Thoracic aorta (tissue), 2 donors: ENCODE measurements at regions not wholly inside any gene's neighbourhood (a gene's known extent, or its start where the extent isn't known, plus 50 kb on each side); places are given as distances from the start of the nearest gene placed in this dataset.

Source experiments
- ATAC-seq: fragments of 150-250 bp; one replicate; pipeline ENCODE4 v1.8.0; 2017; ENCODE audit warnings: low read depth; ENCODE audit not compliant: insufficient number of reproducible peaks, low FRiP score
- DNase-seq: peaks from one replicate; pipeline ENCODE4 v3.0.0-alpha.2; 2020; ENCODE audit warnings: low spot score
- H3K27ac ChIP-seq, 2 donors: fragments of 200-600 bp; sonication (generic); 1 replicate in 1 of 2; 2 replicates in 1 of 2; pipeline ENCODE4 v1.5.1; 2016; ENCODE audit warnings: mild to moderate bottlenecking in 2 of 2, moderate library complexity in 2 of 2
- H3K27me3 ChIP-seq: fragments of 200-600 bp; sonication (generic); replicated peaks from 2 replicates; pipeline ENCODE4 v1.6.0; 2016; ENCODE audit warnings: mild to moderate bottlenecking; ENCODE audit not compliant: insufficient read depth
- H3K36me3 ChIP-seq: fragments of 200-600 bp; sonication (generic); one replicate; pipeline ENCODE4 v1.5.1; 2016
- H3K4me1 ChIP-seq, 2 donors: fragments of 200-600 bp; sonication (generic); 1 replicate in 1 of 2; 2 replicates in 1 of 2; pipeline versions ENCODE4 v1.5.1 to v1.6.0; 2016; ENCODE audit warnings: low read depth in 2 of 2, mild to moderate bottlenecking in 1 of 2; ENCODE audit not compliant: control insufficient read depth in 1 of 2
- H3K4me3 ChIP-seq: fragments of 200-600 bp; sonication (generic); 2 replicates; pipeline ENCODE4 v1.5.1; 2016; ENCODE audit warnings: mild to moderate bottlenecking
- H3K9me3 ChIP-seq: fragments of 200-600 bp; sonication (generic); 2 replicates; pipeline ENCODE4 v1.5.1; 2016
- TF ChIP-seq, protein P1 (sequence below): fragments of 200-600 bp; sonication (generic); IDR thresholded peaks from one replicate; pipeline ENCODE4 v1.5.1; 2019; ENCODE audit warnings: antibody characterized with exemption

DNA sequence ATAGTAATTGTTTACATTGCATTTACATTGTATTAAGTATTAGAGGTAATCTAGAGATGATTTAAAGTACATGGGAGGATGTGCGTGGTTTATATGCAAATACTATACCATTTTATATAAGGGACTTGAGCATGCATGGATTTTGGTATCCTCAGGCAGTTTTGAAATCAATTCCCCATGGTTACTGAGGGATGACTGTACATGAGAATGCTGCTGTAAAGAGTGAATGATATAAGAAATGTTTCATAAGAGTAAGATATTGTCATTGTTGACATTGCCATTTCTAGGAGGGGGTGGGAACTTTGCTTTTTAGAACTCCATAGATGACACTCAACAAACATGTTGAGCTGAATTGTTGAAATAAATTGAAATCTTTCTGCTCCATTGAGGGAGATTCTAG lies 185.0 kb downstream of the SEMA6A start:
- Histone ChIP-seq H3K4me3 (no peak overlapping the region), H3K27ac (no peak overlapping the region), H3K27me3 (no peaks in the 10 kb centered on the region), H3K36me3 (no peaks in the 10 kb centered on the region), H3K9me3 (no peaks in the 10 kb centered on the region), H3K4me1 (no peaks in the 10 kb centered on the region)
- DNase-seq (no peak), ATAC-seq (no peak)
- TF ChIP-seq, protein P1, sequence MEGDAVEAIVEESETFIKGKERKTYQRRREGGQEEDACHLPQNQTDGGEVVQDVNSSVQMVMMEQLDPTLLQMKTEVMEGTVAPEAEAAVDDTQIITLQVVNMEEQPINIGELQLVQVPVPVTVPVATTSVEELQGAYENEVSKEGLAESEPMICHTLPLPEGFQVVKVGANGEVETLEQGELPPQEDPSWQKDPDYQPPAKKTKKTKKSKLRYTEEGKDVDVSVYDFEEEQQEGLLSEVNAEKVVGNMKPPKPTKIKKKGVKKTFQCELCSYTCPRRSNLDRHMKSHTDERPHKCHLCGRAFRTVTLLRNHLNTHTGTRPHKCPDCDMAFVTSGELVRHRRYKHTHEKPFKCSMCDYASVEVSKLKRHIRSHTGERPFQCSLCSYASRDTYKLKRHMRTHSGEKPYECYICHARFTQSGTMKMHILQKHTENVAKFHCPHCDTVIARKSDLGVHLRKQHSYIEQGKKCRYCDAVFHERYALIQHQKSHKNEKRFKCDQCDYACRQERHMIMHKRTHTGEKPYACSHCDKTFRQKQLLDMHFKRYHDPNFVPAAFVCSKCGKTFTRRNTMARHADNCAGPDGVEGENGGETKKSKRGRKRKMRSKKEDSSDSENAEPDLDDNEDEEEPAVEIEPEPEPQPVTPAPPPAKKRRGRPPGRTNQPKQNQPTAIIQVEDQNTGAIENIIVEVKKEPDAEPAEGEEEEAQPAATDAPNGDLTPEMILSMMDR, result no peak

DNA sequence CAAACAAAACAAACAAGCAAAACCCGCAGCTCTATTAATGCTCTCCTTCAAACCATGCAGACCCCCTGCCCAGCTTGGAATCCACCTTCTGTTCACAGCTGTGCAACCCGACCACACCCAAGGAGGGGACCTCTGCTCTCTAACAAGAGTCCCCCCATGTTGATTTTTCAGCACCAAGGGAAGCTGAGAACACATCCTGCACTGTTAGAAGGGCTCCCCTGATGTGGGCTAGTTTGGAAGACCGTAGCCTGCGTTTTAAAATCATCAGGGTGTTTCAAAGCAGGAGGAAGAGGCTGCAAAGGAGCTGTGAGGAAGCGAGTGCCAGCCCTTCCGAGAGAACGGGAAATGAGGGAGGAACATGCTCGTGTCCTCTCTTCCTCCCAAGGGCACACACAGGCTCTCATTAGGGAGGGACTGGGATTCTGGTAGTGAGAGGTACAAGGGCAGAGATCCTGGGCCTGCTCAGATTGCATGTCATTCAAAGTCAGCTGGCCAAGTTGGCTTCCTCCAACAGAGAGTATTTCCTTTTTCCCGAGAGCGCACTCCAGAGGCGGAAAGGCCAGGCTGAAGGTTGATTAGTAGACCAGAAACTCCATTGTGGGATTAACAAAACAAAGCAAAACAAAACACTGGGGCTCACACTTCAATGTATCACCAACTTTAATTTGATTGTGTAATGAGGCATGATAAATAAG lies 185.9 kb downstream of the SEMA6A start:
- TF ChIP-seq, protein P1, result no peak
- H3K36me3 ChIP-seq, result no peaks in the 10 kb centered on the region
- ATAC-seq (no peak), DNase-seq (no peak)
- H3K4me1 ChIP-seq, result no peaks in the 10 kb centered on the region
- no peaks in the 10 kb centered on the region for H3K27me3 ChIP-seq
- no peak overlapping the region for H3K27ac ChIP-seq
- H3K4me3 ChIP-seq, result no peak overlapping the region
- H3K9me3 ChIP-seq, result no peaks in the 10 kb centered on the region

DNA sequence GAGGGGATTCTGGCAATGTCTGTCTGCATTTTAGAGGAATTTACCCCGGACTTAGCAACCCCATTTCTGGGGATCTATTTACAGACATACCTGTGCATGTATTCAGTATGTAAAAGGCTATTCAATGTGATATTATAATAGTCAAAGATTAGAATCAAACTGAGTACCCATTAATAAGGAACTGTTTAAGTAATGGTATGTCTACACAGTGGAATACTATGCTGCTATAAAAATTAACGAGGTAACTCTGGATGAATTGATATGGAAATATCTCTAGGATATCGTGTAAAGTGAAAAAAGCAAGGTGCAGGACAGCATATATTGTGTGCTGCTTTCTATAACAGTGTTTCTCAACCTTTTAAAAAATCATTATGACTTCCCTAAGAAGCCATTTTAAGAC lies 186.9 kb downstream of the SEMA6A start:
- TF ChIP-seq, protein P1, result no peak
- Histone ChIP-seq H3K27me3 (no peaks in the 10 kb centered on the region), H3K4me3 (no peak overlapping the region), H3K9me3 (no peaks in the 10 kb centered on the region), H3K36me3 (no peaks in the 10 kb centered on the region), H3K27ac (no peak overlapping the region), H3K4me1 (peaks cover 0 to 3% of the 10 kb centered on the region in 2 donors)
- ATAC-seq (no peak), DNase-seq (no peak)

DNA sequence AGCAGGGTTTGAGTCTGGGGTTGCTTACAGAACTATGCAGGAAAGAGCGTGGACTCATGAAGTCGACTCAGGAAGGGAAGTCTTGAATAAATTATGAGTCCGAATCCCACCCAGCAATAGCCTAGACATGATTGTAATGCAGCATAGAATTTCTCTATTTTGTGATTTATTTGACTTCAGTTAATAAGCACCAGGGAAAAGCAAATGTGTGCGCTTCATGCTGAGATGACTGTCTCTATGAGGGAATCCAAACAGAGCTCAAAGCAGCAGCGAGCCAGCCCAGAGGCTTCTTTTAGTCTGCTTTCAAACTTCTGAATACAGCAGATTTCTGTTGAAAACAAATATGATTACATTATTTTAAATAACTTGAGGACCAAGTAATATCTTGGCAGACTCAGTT lies 188.0 kb downstream of the SEMA6A start:
- peaks cover 0 to 12% of the 10 kb centered on the region in 2 donors for H3K4me1 ChIP-seq
- H3K36me3 ChIP-seq, result no peaks in the 10 kb centered on the region
- DNase-seq (no peak), ATAC-seq (no peak)
- TF ChIP-seq, protein P1, result no peak
- H3K27me3 ChIP-seq, result no peaks in the 10 kb centered on the region
- no peak overlapping the region for H3K4me3 ChIP-seq
- H3K27ac ChIP-seq, result no peak overlapping the region
- H3K9me3 ChIP-seq, result no peaks in the 10 kb centered on the region

DNA sequence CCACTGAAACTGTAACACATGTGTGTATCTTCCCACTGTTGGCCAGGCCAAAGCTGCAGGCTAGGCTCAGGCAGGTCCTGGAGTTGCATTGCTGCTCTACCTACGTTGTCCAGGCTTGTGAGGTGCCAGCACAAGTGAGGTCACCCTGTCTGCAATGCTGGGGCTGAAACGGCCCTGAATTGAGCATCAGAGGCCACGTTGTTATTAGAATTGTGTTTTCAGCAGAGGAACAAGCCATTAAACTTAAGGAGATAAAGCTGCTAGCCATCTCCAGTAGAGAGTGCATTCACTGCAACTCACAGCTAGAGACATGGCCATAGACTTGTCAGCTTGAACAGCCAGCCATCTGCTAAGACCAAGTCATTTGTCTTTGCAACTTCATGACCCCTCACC lies 191.8 kb downstream of the SEMA6A start:
- ATAC-seq (no peak), DNase-seq (no peak)
- Histone ChIP-seq H3K4me3 (no peak overlapping the region), H3K36me3 (no peaks in the 10 kb centered on the region), H3K27ac (no peak overlapping the region), H3K27me3 (no peaks in the 10 kb centered on the region), H3K4me1 (peaks cover 0 to 12% of the 10 kb centered on the region in 2 donors), H3K9me3 (no peaks in the 10 kb centered on the region)
- TF ChIP-seq, protein P1, result no peak
